ENCODE measurements at regions not wholly inside any gene's neighbourhood (a gene's known extent, or its start where the extent isn't known, plus 50 kb on each side); places are given as distances from the start of the nearest gene placed in this dataset.

DNA sequence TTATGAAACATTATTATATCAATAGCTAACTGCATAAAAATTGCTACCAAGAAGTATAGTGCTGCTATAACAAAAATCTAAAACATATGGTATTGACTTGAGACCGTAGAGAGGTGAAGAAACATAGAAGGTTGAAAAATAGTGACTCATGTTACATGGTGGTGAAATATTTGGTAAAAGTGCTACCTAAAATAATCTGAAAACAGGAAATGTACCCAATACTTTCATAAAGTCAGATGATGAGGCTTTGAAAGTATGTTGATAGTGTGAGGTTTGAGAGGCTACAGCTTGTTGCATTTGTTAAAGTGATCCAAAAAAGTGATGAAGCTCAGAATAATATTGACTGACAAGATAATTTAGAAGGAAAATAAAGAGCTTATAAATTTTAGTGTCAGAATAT, 718.7 kb upstream of the SLC8A1 start:
- TF ChIP-seq, protein P1, sequence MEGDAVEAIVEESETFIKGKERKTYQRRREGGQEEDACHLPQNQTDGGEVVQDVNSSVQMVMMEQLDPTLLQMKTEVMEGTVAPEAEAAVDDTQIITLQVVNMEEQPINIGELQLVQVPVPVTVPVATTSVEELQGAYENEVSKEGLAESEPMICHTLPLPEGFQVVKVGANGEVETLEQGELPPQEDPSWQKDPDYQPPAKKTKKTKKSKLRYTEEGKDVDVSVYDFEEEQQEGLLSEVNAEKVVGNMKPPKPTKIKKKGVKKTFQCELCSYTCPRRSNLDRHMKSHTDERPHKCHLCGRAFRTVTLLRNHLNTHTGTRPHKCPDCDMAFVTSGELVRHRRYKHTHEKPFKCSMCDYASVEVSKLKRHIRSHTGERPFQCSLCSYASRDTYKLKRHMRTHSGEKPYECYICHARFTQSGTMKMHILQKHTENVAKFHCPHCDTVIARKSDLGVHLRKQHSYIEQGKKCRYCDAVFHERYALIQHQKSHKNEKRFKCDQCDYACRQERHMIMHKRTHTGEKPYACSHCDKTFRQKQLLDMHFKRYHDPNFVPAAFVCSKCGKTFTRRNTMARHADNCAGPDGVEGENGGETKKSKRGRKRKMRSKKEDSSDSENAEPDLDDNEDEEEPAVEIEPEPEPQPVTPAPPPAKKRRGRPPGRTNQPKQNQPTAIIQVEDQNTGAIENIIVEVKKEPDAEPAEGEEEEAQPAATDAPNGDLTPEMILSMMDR (IDR thresholded peaks at IDR 0.05): no peak
- Histone ChIP-seq H3K27me3 (no peaks in the 10 kb centered on the region), H3K4me1 (ENCODE audit: control insufficient read depth in 1 of 2, insufficient read depth in 1 of 2, low read depth in 1 of 2, low read length in 1 of 2) (no peaks in the 10 kb centered on the region), H3K27ac (no peak overlapping the region), H3K36me3 (no peaks in the 10 kb centered on the region), H3K9me3 (no peaks in the 10 kb centered on the region), H3K4me3 (ENCODE audit: low read depth in 1 of 2, low read length in 1 of 2) (no peak overlapping the region)

DNA sequence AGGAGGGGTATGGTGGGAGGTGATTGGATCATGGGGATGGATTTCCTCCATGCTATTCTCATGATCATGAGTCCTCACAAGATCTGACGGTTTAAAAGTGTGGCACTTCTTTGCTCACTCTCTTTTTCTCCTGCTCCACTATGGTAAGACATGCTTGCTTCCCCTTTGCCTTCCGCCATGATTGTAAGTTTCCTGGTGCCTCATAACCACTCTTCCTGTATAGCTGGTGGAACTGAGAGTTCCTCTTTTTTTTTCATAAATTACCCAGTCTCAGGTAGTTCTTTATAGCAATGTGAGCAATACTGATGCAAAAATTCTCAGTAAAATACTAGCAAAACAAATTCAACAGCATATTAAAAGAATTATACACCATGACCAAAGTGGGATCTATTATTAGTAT, 728.5 kb upstream of the SLC8A1 start:
- Histone ChIP-seq H3K27ac (no peak overlapping the region), H3K4me3 (ENCODE audit: low read depth in 1 of 2, low read length in 1 of 2) (no peak overlapping the region), H3K4me1 (ENCODE audit: control insufficient read depth in 1 of 2, insufficient read depth in 1 of 2, low read depth in 1 of 2, low read length in 1 of 2) (no peaks in the 10 kb centered on the region), H3K27me3 (no peaks in the 10 kb centered on the region), H3K9me3 (no peaks in the 10 kb centered on the region), H3K36me3 (no peaks in the 10 kb centered on the region)
- TF ChIP-seq, protein P1 (IDR thresholded peaks at IDR 0.05): no peak

DNA sequence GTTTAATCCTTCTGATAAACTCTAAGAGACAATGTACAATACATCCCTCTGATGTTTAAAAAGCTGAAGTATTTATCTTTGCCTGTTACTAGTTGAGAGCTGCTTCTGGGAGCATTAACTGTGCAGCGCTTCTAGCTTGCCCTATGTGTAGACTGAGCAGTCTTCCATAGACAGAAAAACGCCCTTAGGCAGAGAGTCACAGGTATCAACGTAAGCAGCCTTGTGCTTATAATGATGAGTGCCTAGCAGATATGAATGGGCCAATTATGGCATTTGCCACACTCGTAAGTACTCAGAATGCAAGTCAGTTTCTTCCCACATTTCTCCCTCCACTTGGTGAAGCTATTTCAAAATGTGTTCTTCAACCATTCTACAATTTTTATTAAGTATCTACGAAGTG, 731.1 kb upstream of the SLC8A1 start:
- H3K27me3 ChIP-seq: no peaks in the 10 kb centered on the region
- no peak overlapping the region for H3K4me3 ChIP-seq (ENCODE audit: low read depth in 1 of 2, low read length in 1 of 2)

DNA sequence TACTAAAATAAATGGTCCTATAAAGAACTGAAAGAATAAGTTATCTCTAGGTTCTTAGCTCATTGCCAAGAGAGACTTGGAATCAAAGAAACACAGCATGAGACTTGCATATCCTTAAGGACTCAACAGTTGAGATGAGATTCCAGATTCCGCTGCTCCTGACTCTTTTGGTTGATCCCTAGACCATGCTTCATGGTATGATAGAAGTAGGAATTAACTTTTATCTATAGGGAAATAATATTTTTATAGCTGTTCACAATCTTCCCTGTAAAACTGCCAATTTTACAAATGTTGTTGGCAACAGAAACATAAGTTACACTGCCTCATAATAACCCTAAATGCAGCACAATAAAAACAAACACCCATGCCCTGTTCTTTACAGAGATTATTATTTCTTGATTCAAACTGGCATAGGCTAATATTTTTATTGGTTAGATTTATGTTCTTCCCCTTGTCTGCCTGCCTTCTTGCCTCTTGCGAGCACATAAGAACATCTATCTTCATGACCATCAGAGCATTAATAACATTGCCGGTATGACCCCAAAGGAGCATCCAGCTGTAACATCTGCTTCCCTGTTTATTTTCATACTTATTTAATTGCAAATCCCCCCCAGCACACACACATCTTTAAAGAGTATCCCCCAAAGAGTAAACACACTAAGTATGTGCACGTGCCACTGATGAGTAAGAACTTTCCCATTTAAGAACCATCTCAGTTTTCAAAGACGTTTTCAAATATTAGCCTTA, 735.7 kb upstream of the SLC8A1 start:
- Histone ChIP-seq H3K9me3 (no peaks in the 10 kb centered on the region), H3K27ac (no peak overlapping the region), H3K27me3 (no peaks in the 10 kb centered on the region), H3K4me1 (ENCODE audit: control insufficient read depth in 1 of 2, insufficient read depth in 1 of 2, low read depth in 1 of 2, low read length in 1 of 2) (no peaks in the 10 kb centered on the region), H3K4me3 (ENCODE audit: low read depth in 1 of 2, low read length in 1 of 2) (no peak overlapping the region), H3K36me3 (no peaks in the 10 kb centered on the region)
- TF ChIP-seq, protein P1 (IDR thresholded peaks at IDR 0.05): no peak

More for the DNA sequence above, 731.1 kb upstream of the SLC8A1 start:
- Histone ChIP-seq H3K4me1 (ENCODE audit: control insufficient read depth in 1 of 2, insufficient read depth in 1 of 2, low read depth in 1 of 2, low read length in 1 of 2) (no peaks in the 10 kb centered on the region), H3K9me3 (no peaks in the 10 kb centered on the region), H3K27ac (no peak overlapping the region), H3K36me3 (no peaks in the 10 kb centered on the region)
- TF ChIP-seq, protein P1 (IDR thresholded peaks at IDR 0.05): no peak

DNA sequence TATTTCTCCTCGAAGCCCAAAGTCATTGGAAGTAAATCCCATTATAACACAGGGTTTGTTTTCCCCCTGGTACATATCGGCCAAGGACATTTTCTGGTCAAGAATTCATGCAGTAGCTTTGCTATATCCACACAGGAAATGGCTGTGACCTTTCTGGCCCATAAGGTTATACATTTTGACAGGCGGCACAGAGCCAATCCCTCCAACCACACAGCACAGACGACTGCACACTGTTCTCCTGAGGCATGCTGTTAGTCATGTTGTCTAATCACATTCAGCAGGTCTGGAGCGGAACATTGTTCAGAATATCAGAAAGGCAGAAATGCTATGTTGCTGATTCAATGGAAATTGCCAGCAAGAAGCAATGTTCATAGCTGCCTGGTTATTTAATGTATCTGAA, 742.3 kb upstream of the SLC8A1 start:
- Histone ChIP-seq H3K4me3 (ENCODE audit: low read depth in 1 of 2, low read length in 1 of 2) (no peak overlapping the region), H3K27me3 (no peaks in the 10 kb centered on the region), H3K36me3 (no peaks in the 10 kb centered on the region), H3K9me3 (no peaks in the 10 kb centered on the region), H3K4me1 (ENCODE audit: control insufficient read depth in 1 of 2, insufficient read depth in 1 of 2, low read depth in 1 of 2, low read length in 1 of 2) (no peaks in the 10 kb centered on the region), H3K27ac (no peak overlapping the region)
- TF ChIP-seq, protein P1 (IDR thresholded peaks at IDR 0.05): no peak
